BJ (cell line): ENCODE measurements at regions not wholly inside any gene's neighbourhood (a gene's known extent, or its start where the extent isn't known, plus 50 kb on each side); places are given as distances from the start of the nearest gene placed in this dataset.

Experiments used
- CTCF ChIA-PET: fragments of 350-600 bp; formaldehyde crosslinking; extraction: SDS; loops from one replicate; lab custom pipeline; 2021; ENCODE audit warnings: antibody characterized with exemption, inconsistent platforms; lab: Yijun Ruan, JAX
- POLR2A ChIA-PET: fragments of 300-600 bp; sonication (Branson Sonifier 250); formaldehyde crosslinking; extraction: SDS; loops from one replicate; lab custom pipeline; 2021; ENCODE audit warnings: antibody characterized with exemption; lab: Charles Lee
- DNase-seq: peaks from one replicate; pipeline ENCODE4 v3.0.0-alpha.2; 2011; ENCODE audit warnings: low read depth
- H3K27me3 ChIP-seq: 2 replicates; pipeline ENCODE4 v1.6.0; 2011; ENCODE audit warnings: low read length; ENCODE audit not compliant: control insufficient read depth, insufficient read depth
- H3K36me3 ChIP-seq: 2 replicates; pipeline ENCODE4 v1.5.1; 2011; ENCODE audit warnings: low read length; ENCODE audit not compliant: control insufficient read depth, insufficient read depth
- H3K4me3 ChIP-seq: 2 replicates; pipeline ENCODE4 v1.5.1; 2011; ENCODE audit warnings: low read depth, mild to moderate bottlenecking, control low read depth, low read length
- CTCF ChIP-seq: IDR thresholded peaks from 2 replicates; pipeline ENCODE4 v1.5.1; 2011; ENCODE audit warnings: low read depth, mild to moderate bottlenecking, control low read depth, inconsistent platforms, low read length, moderate library complexity; ENCODE audit not compliant: insufficient read depth

- TF ChIP-seq CTCF = no peak
- Histone ChIP-seq H3K27me3 (no peaks in the 10 kb centered on the region), H3K4me3 (no peak overlapping the region), H3K36me3 (no peaks in the 10 kb centered on the region)
- ChIA-PET POLR2A (no interaction called here), CTCF (no interaction called here)
- no peak for DNase-seq
Observed at GRCh38 chr14:65352964-65353530, 59.5 kb upstream of the FUT8 start.

- ChIA-PET CTCF (interaction anchor here (0.6 to 1.1 kb wide), 3 partner anchors 13 to 140 kb away, joined by 3 to 5 read pairs (median 3); no protein-coding TSS in a partner anchor), POLR2A (no interaction called here)
- Histone ChIP-seq H3K36me3 (no peaks in the 10 kb centered on the region), H3K27me3 (no peaks in the 10 kb centered on the region), H3K4me3 (no peak overlapping the region)
- no peak for TF ChIP-seq CTCF
- DNase-seq = no peak
Observed at GRCh38 chr14:65354131-65354530, 58.4 kb upstream of the FUT8 start.

GRCh38 chr14:65354715-65355114, 57.8 kb upstream of the FUT8 start:
- no peak for DNase-seq
- no peaks in the 10 kb centered on the region for H3K27me3 ChIP-seq
- ChIA-PET POLR2A (no interaction called here), CTCF (interaction anchor here (0.6 to 1.1 kb wide), 2 partner anchors 53 to 141 kb away, joined by 3 to 5 read pairs; no protein-coding TSS in a partner anchor)
- no peak for TF ChIP-seq CTCF
- no peaks in the 10 kb centered on the region for H3K36me3 ChIP-seq
- no peak overlapping the region for H3K4me3 ChIP-seq

- peak; percentile 48 for DNase-seq
- ChIA-PET CTCF (interaction anchor here (0.6 kb wide), 1 partner anchor 103 kb away, joined by 3 read pairs; no protein-coding TSS in a partner anchor), POLR2A (no interaction called here)
- Histone ChIP-seq H3K27me3 (no peaks in the 10 kb centered on the region), H3K36me3 (no peaks in the 10 kb centered on the region), H3K4me3 (no peak overlapping the region)
- no peak for TF ChIP-seq CTCF
Observed at GRCh38 chr14:65356327-65356836, 56.1 kb upstream of the FUT8 start.

GRCh38 chr14:65357113-65357512, 55.4 kb upstream of the FUT8 start:
- Histone ChIP-seq H3K4me3 (no peak overlapping the region), H3K27me3 (no peaks in the 10 kb centered on the region), H3K36me3 (no peaks in the 10 kb centered on the region)
- DNase-seq = no peak
- ChIA-PET POLR2A (no interaction called here), CTCF (no interaction called here)
- no peak for TF ChIP-seq CTCF
